ENCODE measurements at regions not wholly inside any gene's neighbourhood (a gene's known extent, or its start where the extent isn't known, plus 50 kb on each side); places are given as distances from the start of the nearest gene placed in this dataset.

- TF ChIP-seq CTCF (IDR thresholded peaks at IDR 0.05 in 4 of 5, conservative IDR thresholded peaks at IDR 0.05 in 1 of 5) (no peak), POLR2A (IDR thresholded peaks at IDR 0.05) (no peak)
- ATAC-seq (no peak), DNase-seq (no peak)
- no peaks in the 10 kb centered on the region for H3K36me3 ChIP-seq
- no peaks in the 10 kb centered on the region for H3K9me3 ChIP-seq
- H3K4me1 ChIP-seq = no peaks in the 10 kb centered on the region
- intact Hi-C loops (cut with DNase I; ENCODE audit: low total_unique reads) = no loop called here
- no peak overlapping the region for H3K4me3 ChIP-seq
- no peaks in the 10 kb centered on the region for H3K27me3 ChIP-seq
- in situ Hi-C loops (cut with MboI; ENCODE audit: low sequenced_read_pairs in 4 of 4) = no loop called here
- no peak overlapping the region for H3K27ac ChIP-seq
Measured at GRCh38 chr2:176934131-176934530, 278.5 kb upstream of the HNRNPA3 start.

GRCh38 chr2:176934869-176935415, 277.7 kb upstream of the HNRNPA3 start:
- H3K27ac ChIP-seq = no peak overlapping the region
- no peak overlapping the region for H3K4me3 ChIP-seq
- H3K9me3 ChIP-seq = no peaks in the 10 kb centered on the region
- DNase-seq (no peak), ATAC-seq (no peak)
- intact Hi-C loops (cut with DNase I; ENCODE audit: low total_unique reads) (no loop called here), in situ Hi-C loops (cut with MboI; ENCODE audit: low sequenced_read_pairs in 4 of 4) (no loop called here)
- TF ChIP-seq CTCF (IDR thresholded peaks at IDR 0.05 in 4 of 5, conservative IDR thresholded peaks at IDR 0.05 in 1 of 5) = no peak
- no peak for TF ChIP-seq POLR2A (IDR thresholded peaks at IDR 0.05)
- H3K4me1 ChIP-seq = no peaks in the 10 kb centered on the region
- no peaks in the 10 kb centered on the region for H3K27me3 ChIP-seq
- no peaks in the 10 kb centered on the region for H3K36me3 ChIP-seq

- Histone ChIP-seq H3K4me3 (no peak overlapping the region), H3K4me1 (no peaks in the 10 kb centered on the region), H3K9me3 (no peaks in the 10 kb centered on the region), H3K27me3 (no peaks in the 10 kb centered on the region), H3K36me3 (no peaks in the 10 kb centered on the region), H3K27ac (no peak overlapping the region)
- no peak for TF ChIP-seq CTCF (IDR thresholded peaks at IDR 0.05 in 4 of 5, conservative IDR thresholded peaks at IDR 0.05 in 1 of 5)
- no peak for TF ChIP-seq POLR2A (IDR thresholded peaks at IDR 0.05)
- intact Hi-C loops (cut with DNase I; ENCODE audit: low total_unique reads) = no loop called here
- no peak for ATAC-seq
- in situ Hi-C loops (cut with MboI; ENCODE audit: low sequenced_read_pairs in 4 of 4) = no loop called here
- DNase-seq = no peak
Measured at GRCh38 chr2:176935543-176936102, 277.0 kb upstream of the HNRNPA3 start.

GRCh38 chr2:176936410-176936809, 276.2 kb upstream of the HNRNPA3 start:
- Histone ChIP-seq H3K4me3 (no peak overlapping the region), H3K27ac (no peak overlapping the region), H3K27me3 (no peaks in the 10 kb centered on the region), H3K4me1 (no peaks in the 10 kb centered on the region), H3K9me3 (no peaks in the 10 kb centered on the region), H3K36me3 (no peaks in the 10 kb centered on the region)
- no peak for TF ChIP-seq CTCF (IDR thresholded peaks at IDR 0.05 in 4 of 5, conservative IDR thresholded peaks at IDR 0.05 in 1 of 5)
- TF ChIP-seq POLR2A (IDR thresholded peaks at IDR 0.05) = no peak
- in situ Hi-C loops (cut with MboI; ENCODE audit: low sequenced_read_pairs in 4 of 4) (no loop called here), intact Hi-C loops (cut with DNase I; ENCODE audit: low total_unique reads) (no loop called here)
- ATAC-seq (no peak), DNase-seq (no peak)

GRCh38 chr2:176944998-176945397, 267.6 kb upstream of the HNRNPA3 start:
- ATAC-seq (no peak), DNase-seq (no peak)
- H3K9me3 ChIP-seq = no peaks in the 10 kb centered on the region
- intact Hi-C loops (cut with DNase I; ENCODE audit: low total_unique reads) (no loop called here), in situ Hi-C loops (cut with MboI; ENCODE audit: low sequenced_read_pairs in 4 of 4) (no loop called here)
- H3K27me3 ChIP-seq = no peaks in the 10 kb centered on the region
- TF ChIP-seq POLR2A (IDR thresholded peaks at IDR 0.05) (no peak), CTCF (IDR thresholded peaks at IDR 0.05 in 4 of 5, conservative IDR thresholded peaks at IDR 0.05 in 1 of 5) (no peak)
- H3K4me3 ChIP-seq = no peak overlapping the region
- no peaks in the 10 kb centered on the region for H3K36me3 ChIP-seq
- H3K4me1 ChIP-seq = no peaks in the 10 kb centered on the region
- H3K27ac ChIP-seq = no peak overlapping the region
